GM18861 (cell line): ENCODE measurements at regions not wholly inside any gene's neighbourhood (a gene's known extent, or its start where the extent isn't known, plus 50 kb on each side); places are given as distances from the start of the nearest gene placed in this dataset.
"Not testable (repeated sequence)": the region's sequence is repeated elsewhere in the genome, so short reads cannot be mapped to it uniquely, and the experiment has no call there.

Source experiments
- ATAC-seq: cut with Tn5 transposase; IDR thresholded peaks from one replicate; pipeline ENCODE4 v1.9.1; 2021; ENCODE audit not compliant: unreplicated experiment

GRCh38 chr14:59037086-59037485 is 151.4 kb upstream of the DAAM1 start:
- ATAC-seq, result no peak

GRCh38 chr14:59037620-59038019 is 150.8 kb upstream of the DAAM1 start:
- no peak for ATAC-seq

GRCh38 chr14:59038746-59039145 is 149.7 kb upstream of the DAAM1 start:
- ATAC-seq, result no peak

- no peak for ATAC-seq
Measured at GRCh38 chr14:59041308-59041707, 147.2 kb upstream of the DAAM1 start.

GRCh38 chr14:59044707-59045106 is 143.8 kb upstream of the DAAM1 start:
- no peak for ATAC-seq

- no peak for ATAC-seq
Measured at GRCh38 chr14:59046746-59047145, 141.7 kb upstream of the DAAM1 start.

GRCh38 chr14:59055006-59055405 is 133.5 kb upstream of the DAAM1 start:
- ATAC-seq, result no peak

GRCh38 chr14:59055439-59056045 is 132.9 kb upstream of the DAAM1 start:
- ATAC-seq, result peak; percentile 79

GRCh38 chr14:59057551-59057950 is 130.9 kb upstream of the DAAM1 start:
- ATAC-seq, result no peak

GRCh38 chr14:59058776-59059175 is 129.7 kb upstream of the DAAM1 start:
- not testable (repeated sequence) for ATAC-seq

GRCh38 chr14:59060841-59061240 is 127.6 kb upstream of the DAAM1 start:
- no peak for ATAC-seq

GRCh38 chr14:59061292-59061691 is 127.2 kb upstream of the DAAM1 start:
- no peak for ATAC-seq

- ATAC-seq, result no peak
Measured at GRCh38 chr14:59063259-59063658, 125.2 kb upstream of the DAAM1 start.

GRCh38 chr14:59067127-59067894 is 121.2 kb upstream of the DAAM1 start:
- ATAC-seq, result no peak

GRCh38 chr14:59069163-59069854 is 119.2 kb upstream of the DAAM1 start:
- no peak for ATAC-seq

- no peak for ATAC-seq
Measured at GRCh38 chr14:59075506-59075905, 113.0 kb upstream of the DAAM1 start.

GRCh38 chr14:59081720-59082119 is 106.7 kb upstream of the DAAM1 start:
- ATAC-seq, result no peak

GRCh38 chr14:59085207-59085739 is 103.2 kb upstream of the DAAM1 start:
- ATAC-seq, result no peak

GRCh38 chr14:59086241-59086882 is 102.1 kb upstream of the DAAM1 start:
- no peak for ATAC-seq

GRCh38 chr14:59087240-59087639 is 101.2 kb upstream of the DAAM1 start:
- ATAC-seq, result no peak

- ATAC-seq, result no peak
Measured at GRCh38 chr14:59087711-59088110, 100.8 kb upstream of the DAAM1 start.
